B cell (primary cell): ENCODE measurements at regions not wholly inside any gene's neighbourhood (a gene's known extent, or its start where the extent isn't known, plus 50 kb on each side); places are given as distances from the start of the nearest gene placed in this dataset.

Source experiments
- ATAC-seq: fragments of 200-7000 bp; cut with Tn5 transposase; one replicate; pipeline ENCODE4 v1.10.0; 2021; ENCODE audit warnings: low read depth, mild to moderate bottlenecking, moderate number of reproducible peaks, moderate library complexity
- CTCF ChIA-PET: fragments of 350-600 bp; sonication (Branson Sonifier 250); formaldehyde crosslinking; loops from one replicate; lab custom pipeline; 2021; ENCODE audit warnings: antibody characterized with exemption, inconsistent platforms; lab: Charles Lee
- POLR2A ChIA-PET: fragments of 350-600 bp; sonication (Branson Sonifier 250); formaldehyde crosslinking; loops from one replicate; lab custom pipeline; 2021; ENCODE audit warnings: antibody characterized with exemption; lab: Charles Lee
- DNase-seq: peaks from one replicate; pipeline ENCODE4 v3.0.0; 2013
- H2AFZ ChIP-seq: 2 replicates; pipeline ENCODE4 v1.6.1; 2012; ENCODE audit warnings: mild to moderate bottlenecking, low read depth, low read length; ENCODE audit not compliant: insufficient read depth, poor library complexity, severe bottlenecking
- H3K27ac ChIP-seq, 2 donors: 1 replicate in 1 of 2; 2 replicates in 1 of 2; pipeline ENCODE4 v1.5.1; 2012 to 2013; ENCODE audit warnings: low read length in 2 of 2, mild to moderate bottlenecking in 2 of 2, moderate library complexity in 1 of 2
- H3K27me3 ChIP-seq, 4 experiments: fragments of 200-600 bp in 1 of 4; sonication (generic) in 1 of 4; replicated peaks in 1 of 4; 1 replicate in 2 of 4; 2 replicates in 2 of 4; pipeline versions ENCODE4 v1.6.1 to v1.7.0; 2013 to 2016; ENCODE audit warnings: low read length in 3 of 4, mild to moderate bottlenecking in 2 of 4, mixed read lengths in 1 of 4, moderate library complexity in 1 of 4; ENCODE audit not compliant: insufficient read depth in 4 of 4, control insufficient read depth in 3 of 4; ENCODE audit errors: control extremely low read depth in 1 of 4
- H3K36me3 ChIP-seq, 2 experiments: replicated peaks in 1 of 2; 1 replicate in 1 of 2; 2 replicates in 1 of 2; pipeline versions ENCODE4 v1.6.1 to v1.7.1; 2013; ENCODE audit warnings: low read length in 1 of 2; ENCODE audit not compliant: insufficient read depth in 2 of 2, control insufficient read depth in 1 of 2; ENCODE audit errors: control extremely low read depth in 1 of 2, extremely low read depth in 1 of 2
- H3K4me1 ChIP-seq, 2 donors: fragments of 200-600 bp in 1 of 2; sonication (generic) in 1 of 2; 1 replicate in 1 of 2; 2 replicates in 1 of 2; pipeline versions ENCODE4 v1.5.1 to v1.6.1; 2013 to 2017; ENCODE audit warnings: low read length in 2 of 2; ENCODE audit not compliant: control insufficient read depth in 2 of 2, insufficient read depth in 2 of 2
- H3K4me2 ChIP-seq: replicated peaks from 2 replicates; pipeline ENCODE3; 2012; ENCODE audit warnings: mild to moderate bottlenecking, low read depth, low read length; ENCODE audit not compliant: poor library complexity, severe bottlenecking
- H3K4me3 ChIP-seq, 5 experiments: fragments of 200-600 bp in 1 of 5; sonication (generic) in 1 of 5; 1 replicate in 3 of 5; 2 replicates in 2 of 5; pipeline versions ENCODE4 v1.5.1 to v1.7.0; 2011 to 2016; ENCODE audit warnings: low read length in 4 of 5, mild to moderate bottlenecking in 4 of 5, low read depth in 2 of 5, control low read depth in 1 of 5, moderate library complexity in 1 of 5; ENCODE audit not compliant: insufficient read depth in 1 of 5; ENCODE audit errors: control extremely low read depth in 1 of 5, extremely low read depth in 1 of 5
- H3K79me2 ChIP-seq: fragments of 200-600 bp; sonication (generic); one replicate; pipeline ENCODE4 v1.6.0; 2016; ENCODE audit warnings: low read length; ENCODE audit not compliant: control insufficient read depth, insufficient read depth
- H3K9ac ChIP-seq: fragments of 200-600 bp; sonication (generic); 2 replicates; pipeline ENCODE4 v1.6.1; 2017; ENCODE audit warnings: mild to moderate bottlenecking, low read length, moderate library complexity
- H3K9me3 ChIP-seq, 3 donors: one replicate each; pipeline versions ENCODE4 v1.6.1 to v1.7.1; 2013; ENCODE audit warnings: low read length in 2 of 3; ENCODE audit not compliant: control insufficient read depth in 2 of 3, insufficient read depth in 1 of 3; ENCODE audit errors: control extremely low read depth in 1 of 3
- H4K20me1 ChIP-seq: 2 replicates; pipeline ENCODE4 v1.6.0; 2012; ENCODE audit warnings: mild to moderate bottlenecking, low read length; ENCODE audit not compliant: insufficient read depth, control insufficient read depth, poor library complexity, severe bottlenecking
- H3K27ac Mint-ChIP-seq: one replicate; pipeline ENCODE4 v1.8.0; 2021; ENCODE audit warnings: mixed read lengths
- H3K27me3 Mint-ChIP-seq: one replicate; pipeline ENCODE4 v1.8.0; 2021; ENCODE audit warnings: mixed read lengths
- H3K4me1 Mint-ChIP-seq: one replicate; pipeline ENCODE4 v1.8.0; 2021; ENCODE audit warnings: mixed read lengths
- H3K4me3 Mint-ChIP-seq: one replicate; pipeline ENCODE4 v1.8.0; 2021; ENCODE audit warnings: mixed read lengths
- H3K9me3 Mint-ChIP-seq: one replicate; pipeline ENCODE4 v1.8.0; 2022; ENCODE audit warnings: mixed read lengths; ENCODE audit not compliant: insufficient read depth
- CTCF ChIP-seq: fragments of 200-600 bp; IDR thresholded peaks from one replicate; pipeline ENCODE4 v1.8.0; 2022; ENCODE audit warnings: antibody characterized with exemption, mild to moderate bottlenecking
- EZH2 ChIP-seq: IDR thresholded peaks from 2 replicates; pipeline ENCODE4 v1.6.1; 2012; ENCODE audit warnings: borderline replicate concordance, low read depth, mild to moderate bottlenecking, moderate library complexity, low read length; ENCODE audit not compliant: insufficient read depth, poor library complexity, severe bottlenecking
- WGBS: methylation state at CpG from one replicate; pipeline ENCODE4 v1.1.5; 2013; ENCODE audit warnings: missing lambda C conversion rate; ENCODE audit not compliant: insufficient coverage; 5-methylcytosine and 5-hydroxymethylcytosine counted together
- intact Hi-C: fragments of 100-400 bp; cut with micrococcal nuclease; formaldehyde crosslinking; loops from one replicate; pipeline ENCODE4 v1.10.0; 2022

GRCh38 chr17:77410470-77410869, 269.7 kb downstream of the SEC14L1 start:
- POLR2A ChIA-PET = interaction anchor here (0.9 to 3.4 kb wide), 3 partner anchors 17 to 548 kb away, joined by 3 to 12 read pairs (median 6); partner anchors contain the start of gene TNRC6C
- H3K9me3 ChIP-seq = peaks cover 0 to 14% (median 0%) of the 10 kb centered on the region in 3 donors
- DNase-seq = no peak
- CTCF ChIA-PET = interaction anchor here (1.0 to 25.8 kb wide), 4 partner anchors 10 to 86 kb away, joined by 3 to 699 read pairs (median 14); no protein-coding TSS in a partner anchor
- Mint-ChIP-seq H3K4me3 (peak overlapping the region; percentile 40), H3K4me1 (peaks cover 69% of the 10 kb centered on the region), H3K27me3 (no peaks in the 10 kb centered on the region), H3K9me3 (no peaks in the 10 kb centered on the region), H3K27ac (peak overlapping the region; percentile 79)
- no peak overlapping the region for H3K4me3 ChIP-seq
- no peaks in the 10 kb centered on the region for H4K20me1 ChIP-seq
- H3K4me2 ChIP-seq = peak overlapping the region; percentile 63
- H3K27ac ChIP-seq = peak overlapping the region; percentile 7 to 49
- H3K36me3 ChIP-seq = peaks cover 0 to 3% of the 10 kb centered on the region in 2 experiments
- no peak for TF ChIP-seq CTCF
- no peak for TF ChIP-seq EZH2
- H2AFZ ChIP-seq = no peak overlapping the region
- peaks cover 76% of the 10 kb centered on the region for H3K79me2 ChIP-seq
- no peak for ATAC-seq
- peaks cover 64 to 78% of the 10 kb centered on the region in 2 donors for H3K4me1 ChIP-seq
- WGBS = 91% methylated on average over 7 of the region's 13 CpGs
- intact Hi-C loops = no loop called here
- no peaks in the 10 kb centered on the region for H3K27me3 ChIP-seq
- no peak overlapping the region for H3K9ac ChIP-seq

GRCh38 chr17:77414811-77415400, 274.1 kb downstream of the SEC14L1 start:
- no peaks in the 10 kb centered on the region for H3K9me3 Mint-ChIP-seq
- H3K27me3 Mint-ChIP-seq = no peaks in the 10 kb centered on the region
- CTCF ChIA-PET = interaction anchor here (1.1 to 25.8 kb wide), 4 partner anchors 14 to 80 kb away, joined by 3 to 699 read pairs (median 10); no protein-coding TSS in a partner anchor
- no peaks in the 10 kb centered on the region for H4K20me1 ChIP-seq
- H3K4me3 Mint-ChIP-seq = no peak overlapping the region
- H3K4me1 ChIP-seq = peaks cover 20 to 43% of the 10 kb centered on the region in 2 donors
- no peak overlapping the region for H3K9ac ChIP-seq
- peaks cover 0 to 14% (median 0%) of the 10 kb centered on the region in 3 donors for H3K9me3 ChIP-seq
- H3K27ac Mint-ChIP-seq = no peak overlapping the region
- H3K36me3 ChIP-seq = no peaks in the 10 kb centered on the region
- ATAC-seq = no peak
- no peak overlapping the region for H3K27ac ChIP-seq
- H3K27me3 ChIP-seq = no peaks in the 10 kb centered on the region
- intact Hi-C loops = no loop called here
- POLR2A ChIA-PET = no interaction called here
- H3K4me3 ChIP-seq = no peak overlapping the region
- DNase-seq = no peak
- TF ChIP-seq EZH2 = no peak
- no peak for TF ChIP-seq CTCF
- no peak overlapping the region for H2AFZ ChIP-seq
- 95% methylated on average over 14 of the region's 15 CpGs for WGBS
- H3K4me1 Mint-ChIP-seq = peaks cover 29% of the 10 kb centered on the region
- peaks cover 60% of the 10 kb centered on the region for H3K79me2 ChIP-seq
- H3K4me2 ChIP-seq = no peak overlapping the region
